HFF-Myc (cell line): ENCODE measurements at regions not wholly inside any gene's neighbourhood (a gene's known extent, or its start where the extent isn't known, plus 50 kb on each side); places are given as distances from the start of the nearest gene placed in this dataset.

ENCODE experiments used
- DNase-seq: peaks from one replicate; pipeline ENCODE4 v3.0.0-alpha.2; 2011; ENCODE audit warnings: low read depth; ENCODE audit errors: extremely low read depth
- H3K4me3 ChIP-seq: replicated peaks from 2 replicates; pipeline ENCODE4 v1.5.1; 2011; ENCODE audit warnings: low read depth, mild to moderate bottlenecking, control low read depth, low read length
- TF ChIP-seq, protein P1 (sequence below): IDR thresholded peaks from 2 replicates; pipeline ENCODE4 v1.5.1; 2012; ENCODE audit warnings: mild to moderate bottlenecking, low read depth, low read length, control low read depth; ENCODE audit errors: missing control alignments

DNA sequence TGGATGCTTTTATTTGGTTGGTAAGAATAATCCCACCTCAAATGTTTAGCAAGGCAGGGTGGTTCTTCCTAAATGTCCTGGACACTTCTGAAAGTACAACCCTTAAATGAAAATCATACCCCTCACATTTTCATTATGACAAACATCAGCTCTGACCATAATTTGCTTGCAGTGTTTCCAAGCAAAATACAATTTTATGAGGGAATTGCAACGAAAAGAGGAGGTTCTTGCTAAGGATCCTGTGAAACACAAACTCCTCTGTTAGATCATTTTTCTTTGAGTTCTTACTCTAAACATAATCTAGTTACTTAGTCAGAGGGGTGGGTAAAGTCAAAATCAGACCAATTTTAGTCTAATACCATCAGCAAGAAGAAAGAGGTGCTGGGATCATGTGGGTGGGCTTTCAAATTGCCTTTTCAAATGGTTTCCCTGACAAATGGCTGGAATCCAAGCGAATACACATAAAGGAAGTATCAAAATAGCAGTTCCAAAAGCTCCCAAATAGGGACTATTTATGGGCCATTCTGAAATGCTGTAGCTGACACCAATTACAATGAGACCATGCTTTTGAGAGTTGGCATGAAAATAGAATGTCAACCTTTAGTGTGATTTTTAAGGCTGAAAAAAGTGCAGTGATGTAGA, 164.9 kb upstream of the INHBA start:
- TF ChIP-seq, protein P1, sequence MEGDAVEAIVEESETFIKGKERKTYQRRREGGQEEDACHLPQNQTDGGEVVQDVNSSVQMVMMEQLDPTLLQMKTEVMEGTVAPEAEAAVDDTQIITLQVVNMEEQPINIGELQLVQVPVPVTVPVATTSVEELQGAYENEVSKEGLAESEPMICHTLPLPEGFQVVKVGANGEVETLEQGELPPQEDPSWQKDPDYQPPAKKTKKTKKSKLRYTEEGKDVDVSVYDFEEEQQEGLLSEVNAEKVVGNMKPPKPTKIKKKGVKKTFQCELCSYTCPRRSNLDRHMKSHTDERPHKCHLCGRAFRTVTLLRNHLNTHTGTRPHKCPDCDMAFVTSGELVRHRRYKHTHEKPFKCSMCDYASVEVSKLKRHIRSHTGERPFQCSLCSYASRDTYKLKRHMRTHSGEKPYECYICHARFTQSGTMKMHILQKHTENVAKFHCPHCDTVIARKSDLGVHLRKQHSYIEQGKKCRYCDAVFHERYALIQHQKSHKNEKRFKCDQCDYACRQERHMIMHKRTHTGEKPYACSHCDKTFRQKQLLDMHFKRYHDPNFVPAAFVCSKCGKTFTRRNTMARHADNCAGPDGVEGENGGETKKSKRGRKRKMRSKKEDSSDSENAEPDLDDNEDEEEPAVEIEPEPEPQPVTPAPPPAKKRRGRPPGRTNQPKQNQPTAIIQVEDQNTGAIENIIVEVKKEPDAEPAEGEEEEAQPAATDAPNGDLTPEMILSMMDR: no peak
- no peak for DNase-seq
- no peak overlapping the region for H3K4me3 ChIP-seq

DNA sequence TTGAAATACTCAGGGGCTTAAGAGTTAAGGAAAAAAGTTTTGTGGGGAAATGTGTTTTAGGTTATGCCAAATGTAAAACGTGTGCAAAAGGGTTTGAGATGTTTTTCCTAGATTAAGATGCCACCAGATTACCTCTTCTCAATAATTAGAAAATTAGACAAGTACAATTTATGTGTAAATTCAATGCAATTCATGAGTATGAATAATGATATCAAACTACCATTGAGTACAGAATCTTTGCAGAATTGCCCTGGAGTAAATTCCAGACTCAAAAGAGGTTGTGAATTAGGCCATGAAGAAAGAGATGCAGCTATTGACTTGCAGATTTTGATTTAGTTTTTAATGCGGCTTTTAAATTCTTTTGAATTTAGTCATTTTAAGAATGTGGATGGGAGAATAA, 159.4 kb upstream of the INHBA start:
- TF ChIP-seq, protein P1: no peak
- no peak for DNase-seq
- H3K4me3 ChIP-seq: no peak overlapping the region

DNA sequence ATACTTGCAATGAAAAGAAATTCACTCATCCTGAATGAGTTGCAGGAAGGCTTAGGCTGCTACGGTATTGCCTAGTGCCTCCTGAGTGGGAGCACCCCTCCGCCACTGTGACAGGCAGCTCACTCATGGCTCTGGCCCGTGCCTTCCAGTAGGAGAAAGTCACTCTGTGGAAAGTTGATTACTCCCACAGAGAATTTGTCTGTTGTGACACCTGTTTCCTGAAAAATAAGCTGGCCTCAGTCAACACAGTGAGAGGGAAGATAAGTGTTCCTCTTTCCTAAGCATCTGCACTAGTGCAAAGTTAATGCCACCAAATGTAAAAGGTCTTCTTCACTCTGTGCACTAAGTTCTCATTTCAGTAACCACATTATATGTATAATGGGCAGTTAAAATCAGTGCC, 158.8 kb upstream of the INHBA start:
- no peak for DNase-seq
- no peak overlapping the region for H3K4me3 ChIP-seq
- TF ChIP-seq, protein P1: no peak

DNA sequence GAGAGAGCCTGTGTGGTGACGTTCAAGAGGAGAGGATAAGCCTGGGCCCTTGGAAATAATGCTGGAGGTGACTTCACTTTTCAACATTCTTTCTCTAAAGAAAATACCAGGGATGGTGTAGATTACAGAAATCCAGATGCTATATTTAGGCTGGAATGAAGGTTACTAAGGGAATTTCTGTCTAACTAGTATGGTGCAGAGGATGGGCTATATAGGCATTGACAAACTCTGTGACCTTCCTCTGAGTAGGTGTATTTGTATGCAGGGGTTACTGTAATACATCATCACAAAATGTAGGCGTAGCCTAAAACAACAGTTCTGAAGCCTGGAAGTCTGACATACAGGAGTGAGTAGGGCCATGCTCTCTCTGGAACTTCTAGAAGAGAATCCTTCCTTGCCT, 155.3 kb upstream of the INHBA start:
- no peak overlapping the region for H3K4me3 ChIP-seq
- TF ChIP-seq, protein P1: no peak
- DNase-seq: no peak

DNA sequence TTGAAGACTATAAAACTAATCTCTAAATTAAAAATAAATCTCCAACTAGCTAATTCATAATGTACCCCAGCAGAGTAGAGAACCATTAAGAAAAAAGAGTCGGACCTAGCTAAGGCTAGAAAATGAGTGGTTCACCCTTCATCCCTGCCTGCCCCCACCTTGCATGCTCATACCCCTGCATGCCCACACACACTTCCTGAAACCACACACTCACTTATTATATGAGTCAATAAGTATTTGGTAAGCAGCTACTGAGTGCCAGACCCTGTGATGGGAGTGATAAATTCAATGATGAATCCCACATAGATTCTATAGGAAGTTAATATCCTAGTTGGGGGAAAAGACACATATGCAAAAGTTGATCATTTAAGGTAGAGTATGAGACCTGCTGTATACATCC, 152.9 kb upstream of the INHBA start:
- DNase-seq: no peak
- TF ChIP-seq, protein P1: no peak
- H3K4me3 ChIP-seq: no peak overlapping the region

DNA sequence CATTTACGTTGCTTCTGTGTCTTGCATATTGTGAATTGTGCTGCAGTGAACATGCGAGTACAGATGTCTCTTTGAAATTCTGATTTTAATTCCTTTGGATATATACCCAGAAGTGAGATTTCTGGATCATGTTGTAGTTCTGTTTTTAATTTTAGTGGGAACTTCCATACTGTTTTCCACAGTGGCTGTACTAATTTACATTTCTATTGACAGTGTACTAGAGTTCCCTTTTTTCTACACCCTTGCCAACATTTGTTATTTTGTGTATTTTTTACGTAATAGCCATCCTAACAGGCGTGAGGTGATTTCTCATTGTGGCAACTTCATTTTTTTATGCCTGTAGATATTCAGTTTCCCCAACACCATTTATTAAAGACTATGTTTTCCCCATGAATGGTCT, 144.7 kb upstream of the INHBA start:
- DNase-seq: no peak
- H3K4me3 ChIP-seq: no peak overlapping the region
- TF ChIP-seq, protein P1: no peak

DNA sequence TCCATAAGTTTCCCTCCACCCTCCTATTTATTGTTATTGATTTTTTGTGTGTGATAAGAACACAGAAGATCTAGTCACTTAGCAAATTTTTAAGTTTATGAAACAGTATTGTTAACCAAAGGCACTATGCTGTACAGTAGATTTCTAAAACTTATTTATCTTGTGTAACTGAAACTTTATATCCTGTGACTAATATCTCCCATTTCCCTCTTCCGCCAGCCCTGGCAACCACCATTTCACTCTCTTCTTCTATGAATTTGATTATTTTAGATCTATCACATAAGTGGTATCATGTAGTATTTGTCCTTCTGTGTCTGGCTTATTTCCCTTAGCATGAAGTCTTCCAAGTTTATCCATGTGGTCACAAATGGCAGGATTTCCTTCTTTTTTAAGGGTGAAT, 144.3 kb upstream of the INHBA start:
- DNase-seq: no peak
- H3K4me3 ChIP-seq: no peak overlapping the region
- TF ChIP-seq, protein P1: no peak
